ENCODE measurements at regions not wholly inside any gene's neighbourhood (a gene's known extent, or its start where the extent isn't known, plus 50 kb on each side); places are given as distances from the start of the nearest gene placed in this dataset.

DNA sequence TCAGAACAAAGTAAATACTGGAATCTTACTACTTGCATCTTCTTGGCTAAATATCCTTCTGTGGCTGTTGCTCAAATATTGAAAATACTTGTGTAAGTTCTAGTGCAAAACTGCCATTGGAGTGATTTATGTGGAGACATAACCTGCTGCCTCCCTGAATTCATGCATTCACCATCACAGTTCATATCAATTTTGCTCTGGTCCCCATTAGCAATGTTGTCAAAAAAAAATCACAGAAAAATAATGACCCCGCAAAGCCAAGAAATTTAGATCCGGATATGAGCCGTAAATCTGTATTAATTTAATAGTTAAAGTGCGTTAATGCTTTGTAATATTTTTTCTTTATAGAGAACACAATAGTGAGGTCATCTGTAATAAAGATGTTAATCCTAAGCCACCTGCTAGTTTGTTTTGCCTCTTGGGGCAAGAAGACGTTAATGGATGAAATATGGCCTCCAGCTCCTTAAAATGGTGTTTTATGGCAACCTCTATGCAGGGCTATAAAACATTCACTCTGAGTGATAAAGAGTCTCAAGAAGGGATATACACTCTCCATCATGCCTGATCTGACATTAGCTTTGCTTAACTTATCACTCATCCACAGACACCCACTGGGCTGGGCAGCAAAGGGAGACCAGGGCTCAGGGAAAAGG lies 255.9 kb downstream of the INSC start:
- TF ChIP-seq, protein P1, sequence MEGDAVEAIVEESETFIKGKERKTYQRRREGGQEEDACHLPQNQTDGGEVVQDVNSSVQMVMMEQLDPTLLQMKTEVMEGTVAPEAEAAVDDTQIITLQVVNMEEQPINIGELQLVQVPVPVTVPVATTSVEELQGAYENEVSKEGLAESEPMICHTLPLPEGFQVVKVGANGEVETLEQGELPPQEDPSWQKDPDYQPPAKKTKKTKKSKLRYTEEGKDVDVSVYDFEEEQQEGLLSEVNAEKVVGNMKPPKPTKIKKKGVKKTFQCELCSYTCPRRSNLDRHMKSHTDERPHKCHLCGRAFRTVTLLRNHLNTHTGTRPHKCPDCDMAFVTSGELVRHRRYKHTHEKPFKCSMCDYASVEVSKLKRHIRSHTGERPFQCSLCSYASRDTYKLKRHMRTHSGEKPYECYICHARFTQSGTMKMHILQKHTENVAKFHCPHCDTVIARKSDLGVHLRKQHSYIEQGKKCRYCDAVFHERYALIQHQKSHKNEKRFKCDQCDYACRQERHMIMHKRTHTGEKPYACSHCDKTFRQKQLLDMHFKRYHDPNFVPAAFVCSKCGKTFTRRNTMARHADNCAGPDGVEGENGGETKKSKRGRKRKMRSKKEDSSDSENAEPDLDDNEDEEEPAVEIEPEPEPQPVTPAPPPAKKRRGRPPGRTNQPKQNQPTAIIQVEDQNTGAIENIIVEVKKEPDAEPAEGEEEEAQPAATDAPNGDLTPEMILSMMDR (IDR thresholded peaks at IDR 0.05), result no peak
- TF ChIP-seq POLR2A (IDR thresholded peaks at IDR 0.05) (no peak), POLR2AphosphoS5 (IDR thresholded peaks at IDR 0.05) (no peak)

Measured in breast epithelium (tissue), 3 donors.